Osteoblast (primary cell): ENCODE measurements at regions not wholly inside any gene's neighbourhood (a gene's known extent, or its start where the extent isn't known, plus 50 kb on each side); places are given as distances from the start of the nearest gene placed in this dataset.
A peak's percentile ranks its signal among the peaks of the same experiment; 100 is the strongest.

Experiments used
- DNase-seq: peaks from one replicate; pipeline ENCODE4 v3.0.0; 2011; ENCODE audit warnings: low spot score, mixed read lengths; ENCODE audit not compliant: insufficient read length; ENCODE audit errors: missing footprints
- H2AFZ ChIP-seq: 2 replicates; pipeline ENCODE4 v1.6.0; 2011; ENCODE audit warnings: mild to moderate bottlenecking, low read length
- H3K27ac ChIP-seq: 2 replicates; pipeline ENCODE4 v1.5.1; 2011; ENCODE audit warnings: mild to moderate bottlenecking, low read depth, low read length, moderate library complexity
- H3K27me3 ChIP-seq: 2 replicates; pipeline ENCODE4 v1.6.0; 2012; ENCODE audit warnings: mild to moderate bottlenecking, control low read depth, inconsistent platforms, low read length, moderate library complexity; ENCODE audit not compliant: insufficient read depth
- H3K36me3 ChIP-seq: 2 replicates; pipeline ENCODE4 v1.5.1; 2011; ENCODE audit warnings: mild to moderate bottlenecking, low read length, control low read depth, moderate library complexity; ENCODE audit not compliant: insufficient read depth
- H3K4me1 ChIP-seq: 2 replicates; pipeline ENCODE4 v1.5.1; 2011; ENCODE audit warnings: mild to moderate bottlenecking, low read length, control low read depth, moderate library complexity; ENCODE audit not compliant: insufficient read depth
- H3K4me2 ChIP-seq: 2 replicates; pipeline ENCODE4 v1.6.0; 2011; ENCODE audit warnings: mild to moderate bottlenecking, low read length; ENCODE audit not compliant: insufficient read depth
- H3K4me3 ChIP-seq: fragments of 200-600 bp; sonication (generic); 3 replicates; pipeline ENCODE4 v1.5.1; 2012; ENCODE audit warnings: mild to moderate bottlenecking, low read length, inconsistent platforms; ENCODE audit not compliant: insufficient read depth
- H3K79me2 ChIP-seq: 2 replicates; pipeline ENCODE4 v1.6.0; 2012; ENCODE audit warnings: mild to moderate bottlenecking, low read length, control low read depth, inconsistent platforms; ENCODE audit not compliant: insufficient read depth
- H3K9me3 ChIP-seq: 2 replicates; pipeline ENCODE4 v1.5.1; 2011; ENCODE audit warnings: low read depth, low read length, control low read depth
- H4K20me1 ChIP-seq: 2 replicates; pipeline ENCODE4 v1.6.0; 2012; ENCODE audit warnings: mild to moderate bottlenecking, low read length, control low read depth; ENCODE audit not compliant: insufficient read depth
- TF ChIP-seq, protein P1 (sequence below): IDR thresholded peaks from 2 replicates; pipeline ENCODE4 v1.5.1; 2011; ENCODE audit warnings: mild to moderate bottlenecking, low read depth, low read length, moderate library complexity; ENCODE audit errors: extremely low read depth

- TF ChIP-seq, protein P1, sequence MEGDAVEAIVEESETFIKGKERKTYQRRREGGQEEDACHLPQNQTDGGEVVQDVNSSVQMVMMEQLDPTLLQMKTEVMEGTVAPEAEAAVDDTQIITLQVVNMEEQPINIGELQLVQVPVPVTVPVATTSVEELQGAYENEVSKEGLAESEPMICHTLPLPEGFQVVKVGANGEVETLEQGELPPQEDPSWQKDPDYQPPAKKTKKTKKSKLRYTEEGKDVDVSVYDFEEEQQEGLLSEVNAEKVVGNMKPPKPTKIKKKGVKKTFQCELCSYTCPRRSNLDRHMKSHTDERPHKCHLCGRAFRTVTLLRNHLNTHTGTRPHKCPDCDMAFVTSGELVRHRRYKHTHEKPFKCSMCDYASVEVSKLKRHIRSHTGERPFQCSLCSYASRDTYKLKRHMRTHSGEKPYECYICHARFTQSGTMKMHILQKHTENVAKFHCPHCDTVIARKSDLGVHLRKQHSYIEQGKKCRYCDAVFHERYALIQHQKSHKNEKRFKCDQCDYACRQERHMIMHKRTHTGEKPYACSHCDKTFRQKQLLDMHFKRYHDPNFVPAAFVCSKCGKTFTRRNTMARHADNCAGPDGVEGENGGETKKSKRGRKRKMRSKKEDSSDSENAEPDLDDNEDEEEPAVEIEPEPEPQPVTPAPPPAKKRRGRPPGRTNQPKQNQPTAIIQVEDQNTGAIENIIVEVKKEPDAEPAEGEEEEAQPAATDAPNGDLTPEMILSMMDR: no peak
- Histone ChIP-seq H3K27ac (peak overlapping the region; percentile 66), H3K4me1 (peaks cover 31% of the 10 kb centered on the region), H3K79me2 (peaks cover 62% of the 10 kb centered on the region), H2AFZ (no peak overlapping the region), H3K27me3 (no peaks in the 10 kb centered on the region), H3K9me3 (no peaks in the 10 kb centered on the region), H4K20me1 (peaks cover 23% of the 10 kb centered on the region), H3K4me3 (peak overlapping the region; percentile 68), H3K36me3 (no peaks in the 10 kb centered on the region), H3K4me2 (peak overlapping the region; percentile 88)
- DNase-seq: peak; percentile 6
Observed at GRCh38 chr1:149848340-149849110, 50.8 kb upstream of the BOLA1 start.

- peak overlapping the region; percentile 68 for H3K4me3 ChIP-seq
- TF ChIP-seq, protein P1: no peak
- H3K4me2 ChIP-seq: peak overlapping the region; percentile 88
- H3K79me2 ChIP-seq: peaks cover 55% of the 10 kb centered on the region
- no peaks in the 10 kb centered on the region for H3K36me3 ChIP-seq
- DNase-seq: peak; percentile 29
- peaks cover 18% of the 10 kb centered on the region for H4K20me1 ChIP-seq
- peak overlapping the region; percentile 66 for H3K27ac ChIP-seq
- H3K27me3 ChIP-seq: no peaks in the 10 kb centered on the region
- no peak overlapping the region for H2AFZ ChIP-seq
- H3K9me3 ChIP-seq: no peaks in the 10 kb centered on the region
- peaks cover 24% of the 10 kb centered on the region for H3K4me1 ChIP-seq
Observed at GRCh38 chr1:149849111-149849946, 50.0 kb upstream of the BOLA1 start.
